Hepatocyte (in vitro differentiated cells): ENCODE measurements at regions not wholly inside any gene's neighbourhood (a gene's known extent, or its start where the extent isn't known, plus 50 kb on each side); places are given as distances from the start of the nearest gene placed in this dataset.

ENCODE experiments used
- EZH2 ChIP-seq: fragments of 200-600 bp; sonication (generic); IDR thresholded peaks from 2 replicates; pipeline ENCODE4 v1.6.1; 2016; ENCODE audit warnings: antibody characterized with exemption, mild to moderate bottlenecking, borderline replicate concordance
- EZH2phosphoT487 ChIP-seq: fragments of 200-600 bp; sonication (generic); IDR thresholded peaks from one replicate; pipeline ENCODE4 v1.6.1; 2018; ENCODE audit warnings: antibody characterized with exemption, mild to moderate bottlenecking, low read depth, moderate library complexity; ENCODE audit not compliant: unreplicated experiment, severe bottlenecking
- TF ChIP-seq, protein P1 (sequence below): fragments of 200-600 bp; sonication (generic); IDR thresholded peaks from 2 replicates; pipeline ENCODE4 v1.5.1; 2016; ENCODE audit warnings: antibody characterized with exemption, mild to moderate bottlenecking; ENCODE audit not compliant: poor library complexity

DNA sequence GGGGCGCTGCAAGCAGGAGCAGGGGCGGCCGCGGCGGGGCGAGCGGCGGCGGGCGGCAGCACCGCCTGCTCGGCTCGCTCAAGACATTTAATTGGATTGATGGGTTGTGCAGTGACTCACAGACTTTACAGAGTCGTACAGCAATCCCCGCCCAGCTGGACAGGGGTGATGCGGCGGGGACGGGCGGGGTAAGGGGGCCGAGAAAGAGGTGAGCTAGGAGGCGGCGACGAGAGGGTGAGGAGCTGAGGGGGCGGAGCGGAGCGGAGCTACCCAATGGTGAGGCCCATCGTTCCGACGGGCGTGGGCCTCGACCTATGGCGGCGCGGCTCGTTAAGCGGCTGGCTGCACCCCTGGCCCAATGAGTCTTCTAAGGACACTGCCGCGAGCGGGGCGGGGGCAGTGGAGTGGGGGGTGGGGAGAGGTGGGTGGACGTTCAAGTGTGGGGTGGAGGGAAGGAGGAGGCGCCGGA, 97.1 kb upstream of the SERTAD2 start:
- TF ChIP-seq, protein P1, sequence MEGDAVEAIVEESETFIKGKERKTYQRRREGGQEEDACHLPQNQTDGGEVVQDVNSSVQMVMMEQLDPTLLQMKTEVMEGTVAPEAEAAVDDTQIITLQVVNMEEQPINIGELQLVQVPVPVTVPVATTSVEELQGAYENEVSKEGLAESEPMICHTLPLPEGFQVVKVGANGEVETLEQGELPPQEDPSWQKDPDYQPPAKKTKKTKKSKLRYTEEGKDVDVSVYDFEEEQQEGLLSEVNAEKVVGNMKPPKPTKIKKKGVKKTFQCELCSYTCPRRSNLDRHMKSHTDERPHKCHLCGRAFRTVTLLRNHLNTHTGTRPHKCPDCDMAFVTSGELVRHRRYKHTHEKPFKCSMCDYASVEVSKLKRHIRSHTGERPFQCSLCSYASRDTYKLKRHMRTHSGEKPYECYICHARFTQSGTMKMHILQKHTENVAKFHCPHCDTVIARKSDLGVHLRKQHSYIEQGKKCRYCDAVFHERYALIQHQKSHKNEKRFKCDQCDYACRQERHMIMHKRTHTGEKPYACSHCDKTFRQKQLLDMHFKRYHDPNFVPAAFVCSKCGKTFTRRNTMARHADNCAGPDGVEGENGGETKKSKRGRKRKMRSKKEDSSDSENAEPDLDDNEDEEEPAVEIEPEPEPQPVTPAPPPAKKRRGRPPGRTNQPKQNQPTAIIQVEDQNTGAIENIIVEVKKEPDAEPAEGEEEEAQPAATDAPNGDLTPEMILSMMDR: no peak
- no peak for TF ChIP-seq EZH2
- no peak for TF ChIP-seq EZH2phosphoT487
